HepG2 (cell line): ENCODE measurements at regions not wholly inside any gene's neighbourhood (a gene's known extent, or its start where the extent isn't known, plus 50 kb on each side); places are given as distances from the start of the nearest gene placed in this dataset.

Experiments
- ARID4A ChIP-seq: sonication (generic); formaldehyde crosslinking; IDR thresholded peaks from 2 replicates; pipeline ENCODE4 v1.5.0; 2020; ENCODE audit warnings: mild to moderate bottlenecking, missing genetic modification reagents, borderline replicate concordance
- ATF5 ChIP-seq: sonication (generic); formaldehyde crosslinking; IDR thresholded peaks from 2 replicates; pipeline ENCODE4 v1.4.0; 2020; ENCODE audit warnings: mild to moderate bottlenecking, low read depth, missing genetic modification reagents
- DRAP1 ChIP-seq: IDR thresholded peaks from 2 replicates; pipeline ENCODE4 v1.6.1; 2016; ENCODE audit warnings: missing genetic modification reagents, missing compliant biosample characterization
- ELF4 ChIP-seq: sonication (generic); formaldehyde crosslinking; IDR thresholded peaks from 2 replicates; pipeline ENCODE4 v1.5.0; 2020; ENCODE audit warnings: missing genetic modification reagents, mild to moderate bottlenecking, moderate library complexity, borderline replicate concordance
- FOXA3 ChIP-seq: IDR thresholded peaks from 2 replicates; pipeline ENCODE4 v1.6.1; 2016; ENCODE audit warnings: missing genetic modification reagents, missing compliant biosample characterization
- HOXD1 ChIP-seq: sonication (generic); formaldehyde crosslinking; IDR thresholded peaks from 2 replicates; pipeline ENCODE4 v1.5.0; 2020; ENCODE audit warnings: missing genetic modification reagents
- MIER2 ChIP-seq: IDR thresholded peaks from 2 replicates; pipeline ENCODE4 v1.6.1; 2016; ENCODE audit warnings: missing biosample characterization, missing genetic modification reagents
- NFRKB ChIP-seq: fragments of 450-650 bp; IDR thresholded peaks from 2 replicates; pipeline ENCODE4 v1.6.1; 2017
- NONO ChIP-seq, 2 experiments: fragments of 450-650 bp in 1 of 2; sonication (generic) in 1 of 2; formaldehyde crosslinking in 1 of 2; IDR thresholded peaks in 1 of 2; conservative IDR thresholded peaks in 1 of 2; 2 replicates each; pipeline versions ENCODE4 v1.6.1 to v1.8.0; 2017 to 2022; ENCODE audit warnings: mild to moderate bottlenecking in 1 of 2, missing genetic modification reagents in 1 of 2, moderate library complexity in 1 of 2
- RFXANK ChIP-seq: IDR thresholded peaks from 2 replicates; pipeline ENCODE4 v1.6.1; 2016
- SCMH1 ChIP-seq: sonication (generic); formaldehyde crosslinking; IDR thresholded peaks from 2 replicates; pipeline ENCODE4 v1.9.0; 2021; ENCODE audit warnings: missing genetic modification reagents, mild to moderate bottlenecking, borderline replicate concordance
- SNRNP70 ChIP-seq: fragments of 200-400 bp; formaldehyde crosslinking; IDR thresholded peaks from 2 replicates; pipeline ENCODE4 v1.6.1; 2017; ENCODE audit warnings: mild to moderate bottlenecking, low read depth, low read length, moderate library complexity
- TCF7L2 ChIP-seq: IDR thresholded peaks from 2 replicates; pipeline ENCODE4 v1.6.1; 2011; ENCODE audit warnings: mild to moderate bottlenecking, low read depth, low read length, moderate library complexity
- TEAD3 ChIP-seq: optimal IDR thresholded peaks from 2 replicates; pipeline ENCODE3; 2016; ENCODE audit warnings: borderline replicate concordance
- TFAP4 ChIP-seq: sonication (generic); IDR thresholded peaks from 2 replicates; pipeline ENCODE4 v1.6.1; 2016; ENCODE audit warnings: low read depth, borderline replicate concordance
- TGIF2 ChIP-seq: IDR thresholded peaks from 2 replicates; pipeline ENCODE4 v1.6.1; 2016; ENCODE audit warnings: control low read depth, missing compliant biosample characterization
- THAP7 ChIP-seq: sonication (generic); formaldehyde crosslinking; IDR thresholded peaks from 2 replicates; pipeline ENCODE4 v1.8.1; 2023; ENCODE audit warnings: mild to moderate bottlenecking, missing genetic modification reagents
- ZBTB42 ChIP-seq: sonication (generic); formaldehyde crosslinking; IDR thresholded peaks from 2 replicates; pipeline ENCODE4 v1.5.0; 2020; ENCODE audit warnings: mild to moderate bottlenecking, missing genetic modification reagents
- ZC3H4 ChIP-seq: sonication (generic); formaldehyde crosslinking; IDR thresholded peaks from 2 replicates; pipeline ENCODE4 v1.4.0; 2020; ENCODE audit warnings: missing genetic modification reagents, borderline replicate concordance
- ZNF792 ChIP-seq: IDR thresholded peaks from 2 replicates; pipeline ENCODE4 v1.6.1; 2016
- ZNF891 ChIP-seq: sonication (generic); formaldehyde crosslinking; IDR thresholded peaks from 2 replicates; pipeline ENCODE4 v1.5.0; 2020; ENCODE audit warnings: mild to moderate bottlenecking, missing genetic modification reagents

- TF ChIP-seq SNRNP70 (no peak), THAP7 (CRISPR knock-in tag) (no peak), ARID4A (CRISPR knock-in tag) (peak; percentile 51; the same call in 1 of the 2 replicates), ZNF891 (no peak), ZNF792 (CRISPR knock-in tag) (peak; percentile 44; the same call in 1 of the 2 replicates), ZBTB42 (CRISPR knock-in tag) (no peak), SCMH1 (no peak), HOXD1 (CRISPR knock-in tag) (no peak), DRAP1 (CRISPR knock-in tag) (peak; percentile 71), ATF5 (CRISPR knock-in tag) (no peak), NFRKB (no peak), TCF7L2 (peak; percentile 44; the same call in 1 of the 2 replicates), ZC3H4 (CRISPR knock-in tag) (no peak), NONO (IDR thresholded peaks at IDR 0.05) (no peak), NONO (CRISPR knock-in tag; conservative IDR thresholded peaks at IDR 0.05) (0 out of 2 replicates have a peak, but pooled peaks have one; percentile 49), ELF4 (CRISPR knock-in tag) (no peak), TGIF2 (CRISPR knock-in tag) (peak; percentile 58; the same call in 1 of the 2 replicates), RFXANK (CRISPR knock-in tag) (no peak), FOXA3 (CRISPR knock-in tag) (peak; percentile 89), TEAD3 (CRISPR knock-in tag) (peak; percentile 70), TFAP4 (peak; percentile 49; the same call in 1 of the 2 replicates), MIER2 (peak; percentile 67; the same call in 1 of the 2 replicates)
These were observed 61.9 kb upstream of the ZCCHC2 start (continued) for GRCh38 chr18:62460851-62461300.
